ENCODE measurements at regions not wholly inside any gene's neighbourhood (a gene's known extent, or its start where the extent isn't known, plus 50 kb on each side); places are given as distances from the start of the nearest gene placed in this dataset.

DNA sequence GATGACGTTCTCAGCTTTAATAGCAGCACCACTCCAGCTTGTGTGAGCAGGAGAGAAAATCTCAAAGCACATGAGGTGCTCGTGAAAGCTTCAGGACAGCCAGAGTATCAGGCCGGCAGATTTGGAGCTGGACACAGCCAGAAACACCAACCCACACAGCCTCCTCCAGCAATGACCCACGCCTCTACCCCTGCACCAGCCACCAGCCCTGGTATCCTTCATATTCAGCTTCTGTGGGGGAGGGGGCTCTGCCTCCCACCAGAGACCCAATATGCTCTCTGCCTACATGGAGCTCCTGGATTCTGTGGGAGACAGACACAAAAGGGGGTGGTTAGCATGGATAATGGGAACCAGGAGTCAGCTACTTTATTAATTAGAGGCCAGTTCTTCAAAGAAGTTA is 133.6 kb upstream of the FMN2 start:
- Histone ChIP-seq H3K27me3 (ENCODE audit: insufficient read depth, poor library complexity, severe bottlenecking) (no peaks in the 10 kb centered on the region), H3K4me3 (replicated peaks; ENCODE audit: insufficient read depth, low read length) (no peak overlapping the region), H3K27ac (replicated peaks) (no peak overlapping the region)
- TF ChIP-seq POLR2AphosphoS5 (IDR thresholded peaks at IDR 0.05; ENCODE audit: low read depth), result no peak
- TF ChIP-seq, protein P1, sequence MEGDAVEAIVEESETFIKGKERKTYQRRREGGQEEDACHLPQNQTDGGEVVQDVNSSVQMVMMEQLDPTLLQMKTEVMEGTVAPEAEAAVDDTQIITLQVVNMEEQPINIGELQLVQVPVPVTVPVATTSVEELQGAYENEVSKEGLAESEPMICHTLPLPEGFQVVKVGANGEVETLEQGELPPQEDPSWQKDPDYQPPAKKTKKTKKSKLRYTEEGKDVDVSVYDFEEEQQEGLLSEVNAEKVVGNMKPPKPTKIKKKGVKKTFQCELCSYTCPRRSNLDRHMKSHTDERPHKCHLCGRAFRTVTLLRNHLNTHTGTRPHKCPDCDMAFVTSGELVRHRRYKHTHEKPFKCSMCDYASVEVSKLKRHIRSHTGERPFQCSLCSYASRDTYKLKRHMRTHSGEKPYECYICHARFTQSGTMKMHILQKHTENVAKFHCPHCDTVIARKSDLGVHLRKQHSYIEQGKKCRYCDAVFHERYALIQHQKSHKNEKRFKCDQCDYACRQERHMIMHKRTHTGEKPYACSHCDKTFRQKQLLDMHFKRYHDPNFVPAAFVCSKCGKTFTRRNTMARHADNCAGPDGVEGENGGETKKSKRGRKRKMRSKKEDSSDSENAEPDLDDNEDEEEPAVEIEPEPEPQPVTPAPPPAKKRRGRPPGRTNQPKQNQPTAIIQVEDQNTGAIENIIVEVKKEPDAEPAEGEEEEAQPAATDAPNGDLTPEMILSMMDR (IDR thresholded peaks at IDR 0.05; ENCODE audit: insufficient read depth, low read length), result no peak
- no peak for DNase-seq (ENCODE audit: low read depth in 1 of 2, low spot score in 1 of 2)

DNA sequence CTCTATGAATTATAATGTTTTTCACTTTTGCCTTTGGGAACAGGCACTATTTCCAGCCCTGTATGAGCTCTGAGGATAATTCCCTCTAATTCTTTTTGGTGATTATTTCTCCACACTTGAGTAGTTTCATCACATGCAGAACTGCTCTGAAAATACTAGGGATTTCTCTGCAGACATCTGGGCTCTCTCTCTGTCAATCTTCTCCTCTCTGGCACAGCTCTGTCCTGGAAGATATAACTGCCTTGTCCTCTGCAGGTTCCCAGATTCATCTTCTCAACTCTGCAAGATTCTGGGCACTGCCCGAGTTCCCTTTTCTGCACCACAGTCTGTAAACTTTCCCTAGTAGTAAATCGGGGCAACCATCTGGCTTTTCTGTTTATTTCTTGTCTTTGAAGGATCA is 131.3 kb upstream of the FMN2 start:
- TF ChIP-seq POLR2AphosphoS5 (IDR thresholded peaks at IDR 0.05; ENCODE audit: low read depth) (no peak), GABPA (IDR thresholded peaks at IDR 0.05; ENCODE audit: low read depth) (no peak), SPI1 (IDR thresholded peaks at IDR 0.05; ENCODE audit: borderline replicate concordance, low read depth) (no peak; the same call in 1 of the 2 replicates)
- TF ChIP-seq, protein P2, sequence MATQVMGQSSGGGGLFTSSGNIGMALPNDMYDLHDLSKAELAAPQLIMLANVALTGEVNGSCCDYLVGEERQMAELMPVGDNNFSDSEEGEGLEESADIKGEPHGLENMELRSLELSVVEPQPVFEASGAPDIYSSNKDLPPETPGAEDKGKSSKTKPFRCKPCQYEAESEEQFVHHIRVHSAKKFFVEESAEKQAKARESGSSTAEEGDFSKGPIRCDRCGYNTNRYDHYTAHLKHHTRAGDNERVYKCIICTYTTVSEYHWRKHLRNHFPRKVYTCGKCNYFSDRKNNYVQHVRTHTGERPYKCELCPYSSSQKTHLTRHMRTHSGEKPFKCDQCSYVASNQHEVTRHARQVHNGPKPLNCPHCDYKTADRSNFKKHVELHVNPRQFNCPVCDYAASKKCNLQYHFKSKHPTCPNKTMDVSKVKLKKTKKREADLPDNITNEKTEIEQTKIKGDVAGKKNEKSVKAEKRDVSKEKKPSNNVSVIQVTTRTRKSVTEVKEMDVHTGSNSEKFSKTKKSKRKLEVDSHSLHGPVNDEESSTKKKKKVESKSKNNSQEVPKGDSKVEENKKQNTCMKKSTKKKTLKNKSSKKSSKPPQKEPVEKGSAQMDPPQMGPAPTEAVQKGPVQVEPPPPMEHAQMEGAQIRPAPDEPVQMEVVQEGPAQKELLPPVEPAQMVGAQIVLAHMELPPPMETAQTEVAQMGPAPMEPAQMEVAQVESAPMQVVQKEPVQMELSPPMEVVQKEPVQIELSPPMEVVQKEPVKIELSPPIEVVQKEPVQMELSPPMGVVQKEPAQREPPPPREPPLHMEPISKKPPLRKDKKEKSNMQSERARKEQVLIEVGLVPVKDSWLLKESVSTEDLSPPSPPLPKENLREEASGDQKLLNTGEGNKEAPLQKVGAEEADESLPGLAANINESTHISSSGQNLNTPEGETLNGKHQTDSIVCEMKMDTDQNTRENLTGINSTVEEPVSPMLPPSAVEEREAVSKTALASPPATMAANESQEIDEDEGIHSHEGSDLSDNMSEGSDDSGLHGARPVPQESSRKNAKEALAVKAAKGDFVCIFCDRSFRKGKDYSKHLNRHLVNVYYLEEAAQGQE (IDR thresholded peaks at IDR 0.05; ENCODE audit: insufficient replicate concordance, low read depth), result no peak
- TF ChIP-seq, protein P1 (IDR thresholded peaks at IDR 0.05; ENCODE audit: insufficient read depth, low read length), result no peak
- Histone ChIP-seq H3K27ac (replicated peaks) (no peak overlapping the region), H3K4me3 (replicated peaks; ENCODE audit: insufficient read depth, low read length) (no peak overlapping the region), H3K27me3 (ENCODE audit: insufficient read depth, poor library complexity, severe bottlenecking) (no peaks in the 10 kb centered on the region)
- no peak for DNase-seq (ENCODE audit: low read depth in 1 of 2, low spot score in 1 of 2)

DNA sequence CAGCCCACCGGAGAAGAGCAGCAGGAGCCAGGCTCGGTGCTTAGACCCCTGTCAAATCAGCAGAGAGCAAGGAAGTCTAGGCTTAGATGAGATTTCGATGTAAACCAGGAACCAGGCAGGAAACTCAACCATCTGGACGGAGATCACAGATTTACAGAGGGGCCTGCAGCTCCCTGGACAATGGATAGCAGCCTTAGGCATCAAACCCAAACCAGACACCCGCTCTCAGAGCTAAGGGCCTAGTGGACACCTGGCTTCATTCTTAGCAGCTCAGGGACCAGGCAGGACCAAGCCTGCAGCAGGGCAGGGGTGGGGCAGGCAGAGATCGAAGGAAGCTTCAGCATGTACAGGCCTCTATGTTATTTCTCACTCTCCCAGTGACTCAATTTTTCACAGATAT is 127.8 kb upstream of the FMN2 start:
- no peak overlapping the region for H3K27ac ChIP-seq (replicated peaks)
- DNase-seq (ENCODE audit: low read depth in 1 of 2, low spot score in 1 of 2), result no peak
- H3K4me3 ChIP-seq (replicated peaks; ENCODE audit: insufficient read depth, low read length), result no peak overlapping the region
- no peaks in the 10 kb centered on the region for H3K27me3 ChIP-seq (ENCODE audit: insufficient read depth, poor library complexity, severe bottlenecking)
- TF ChIP-seq POLR2AphosphoS5 (IDR thresholded peaks at IDR 0.05; ENCODE audit: low read depth) (no peak), GABPA (IDR thresholded peaks at IDR 0.05; ENCODE audit: low read depth) (no peak), SPI1 (IDR thresholded peaks at IDR 0.05; ENCODE audit: borderline replicate concordance, low read depth) (no peak)
- TF ChIP-seq, protein P1 (IDR thresholded peaks at IDR 0.05; ENCODE audit: insufficient read depth, low read length), result no peak
- TF ChIP-seq, protein P2 (IDR thresholded peaks at IDR 0.05; ENCODE audit: insufficient replicate concordance, low read depth), result no peak
